H1 (cell line): ENCODE measurements at regions not wholly inside any gene's neighbourhood (a gene's known extent, or its start where the extent isn't known, plus 50 kb on each side); places are given as distances from the start of the nearest gene placed in this dataset.

ENCODE experiments used
- CTCF ChIA-PET: fragments of 300-600 bp; sonication (Branson Sonifier 250); formaldehyde crosslinking; loops from one replicate; lab custom pipeline; 2021; ENCODE audit not compliant: partially characterized antibody; lab: Charles Lee
- POLR2A ChIA-PET: fragments of 300-600 bp; sonication (Branson Sonifier 250); formaldehyde crosslinking; loops from one replicate; lab custom pipeline; 2021; ENCODE audit warnings: inconsistent platforms; ENCODE audit not compliant: partially characterized antibody; lab: Charles Lee
- DNase-seq, 2 experiments: peaks; one replicate each; pipeline versions ENCODE4 v3.0.0 to v3.0.0-alpha.2; 2010 to 2022; ENCODE audit warnings: low spot score in 2 of 2, low read depth in 1 of 2, mixed read lengths in 1 of 2
- FAIRE-seq: peaks from 2 replicates; lab custom pipeline; 2011; peaks lifted over from hg19 to GRCh38; lab: Jason Lieb, UNC
- H2AFZ ChIP-seq: 2 replicates; pipeline ENCODE4 v1.8.1; 2012; ENCODE audit warnings: low read length, inconsistent platforms
- H2AK5ac ChIP-seq: 2 replicates; pipeline ENCODE4 v1.6.1; 2013; ENCODE audit warnings: low read depth, low read length
- H2BK120ac ChIP-seq: replicated peaks from 2 replicates; pipeline ENCODE3; 2013; ENCODE audit warnings: low read depth, low read length, inconsistent platforms
- H2BK12ac ChIP-seq: 2 replicates; pipeline ENCODE4 v1.6.1; 2013; ENCODE audit warnings: low read depth, low read length
- H2BK15ac ChIP-seq: 2 replicates; pipeline ENCODE4 v1.6.1; 2013; ENCODE audit warnings: low read length
- H2BK20ac ChIP-seq: 2 replicates; pipeline ENCODE4 v1.6.1; 2013; ENCODE audit warnings: low read length
- H2BK5ac ChIP-seq: 2 replicates; pipeline ENCODE4 v1.6.1; 2013; ENCODE audit warnings: low read depth, low read length
- H3K14ac ChIP-seq: 2 replicates; pipeline ENCODE4 v1.6.1; 2013; ENCODE audit warnings: inconsistent platforms; ENCODE audit not compliant: insufficient read length
- H3K18ac ChIP-seq: 2 replicates; pipeline ENCODE4 v1.6.1; 2013; ENCODE audit warnings: low read length; ENCODE audit errors: extremely low read depth
- H3K23ac ChIP-seq: 2 replicates; pipeline ENCODE4 v1.6.1; 2013; ENCODE audit warnings: inconsistent platforms; ENCODE audit not compliant: insufficient read length
- H3K23me2 ChIP-seq: 2 replicates; pipeline ENCODE4 v1.6.1; 2013; ENCODE audit warnings: low read depth, low read length
- H3K27ac ChIP-seq: 2 replicates; pipeline ENCODE4 v1.6.1; 2011; ENCODE audit warnings: low read depth, low read length, inconsistent platforms
- H3K27me3 ChIP-seq, 4 experiments: replicated peaks in 1 of 4; 1 replicate in 1 of 4; 2 replicates in 3 of 4; pipeline versions ENCODE4 v1.6.1 to v1.8.1; 2011 to 2013; ENCODE audit warnings: low read length in 3 of 4, mild to moderate bottlenecking in 3 of 4, inconsistent platforms in 2 of 4, mixed read lengths in 2 of 4, moderate library complexity in 1 of 4; ENCODE audit not compliant: control insufficient read depth in 3 of 4, insufficient read depth in 3 of 4; ENCODE audit errors: extremely low read depth in 1 of 4
- H3K36me3 ChIP-seq, 4 experiments: 2 replicates each; pipeline versions ENCODE4 v1.6.1 to v1.8.1; 2011 to 2013; ENCODE audit warnings: mild to moderate bottlenecking in 4 of 4, low read length in 3 of 4, moderate library complexity in 2 of 4, control low read depth in 1 of 4, inconsistent platforms in 1 of 4; ENCODE audit not compliant: insufficient read depth in 4 of 4, control insufficient read depth in 2 of 4
- H3K4ac ChIP-seq: replicated peaks from 2 replicates; pipeline ENCODE3; 2013; ENCODE audit warnings: low read length, low read depth, mixed read lengths, inconsistent platforms; ENCODE audit not compliant: insufficient read length
- H3K4me1 ChIP-seq, 4 experiments: replicated peaks in 1 of 4; 1 replicate in 1 of 4; 2 replicates in 3 of 4; pipeline versions ENCODE4 v1.6.1 to v1.8.1; 2011 to 2013; ENCODE audit warnings: low read length in 3 of 4, inconsistent platforms in 2 of 4, mixed read lengths in 1 of 4; ENCODE audit not compliant: insufficient read depth in 4 of 4, control insufficient read depth in 3 of 4
- H3K4me2 ChIP-seq, 2 experiments: 2 replicates each; pipeline versions ENCODE4 v1.6.1 to v1.8.1; 2011 to 2013; ENCODE audit warnings: low read depth in 2 of 2, low read length in 2 of 2, control low read depth in 1 of 2, inconsistent platforms in 1 of 2, mild to moderate bottlenecking in 1 of 2; ENCODE audit not compliant: insufficient read depth in 1 of 2
- H3K4me3 ChIP-seq, 4 experiments: fragments of 200-600, 300-600 bp in 1 of 4; sonication (generic), shearing (Covaris generic), sonication (Bioruptor Twin) in 1 of 4; 2 replicates each; pipeline versions ENCODE4 v1.5.1 to v1.8.1; 2011 to 2016; ENCODE audit warnings: low read length in 4 of 4, low read depth in 3 of 4, control low read depth in 2 of 4, inconsistent platforms in 2 of 4, mild to moderate bottlenecking in 2 of 4, mixed read lengths in 1 of 4, moderate library complexity in 1 of 4; ENCODE audit not compliant: insufficient read depth in 2 of 4; ENCODE audit errors: extremely low read depth in 1 of 4
- H3K56ac ChIP-seq: replicated peaks from 2 replicates; pipeline ENCODE3; 2013; ENCODE audit warnings: low read depth, mild to moderate bottlenecking, mixed read lengths, low read length, inconsistent platforms; ENCODE audit not compliant: insufficient read length
- H3K79me1 ChIP-seq: 2 replicates; pipeline ENCODE4 v1.6.1; 2013; ENCODE audit warnings: low read depth, low read length, control low read depth
- H3K79me2 ChIP-seq, 2 experiments: 2 replicates each; pipeline versions ENCODE4 v1.6.1 to v1.8.1; 2012 to 2013; ENCODE audit warnings: low read length in 2 of 2, mild to moderate bottlenecking in 2 of 2, inconsistent platforms in 1 of 2; ENCODE audit not compliant: insufficient read depth in 2 of 2, control insufficient read depth in 1 of 2
- H3K9ac ChIP-seq, 4 experiments: replicated peaks in 1 of 4; 1 replicate in 1 of 4; 2 replicates in 3 of 4; pipeline versions ENCODE4 v1.6.1 to v1.8.1; 2011 to 2013; ENCODE audit warnings: low read depth in 3 of 4, low read length in 3 of 4, control low read depth in 2 of 4, mild to moderate bottlenecking in 2 of 4, moderate library complexity in 2 of 4, inconsistent platforms in 1 of 4; ENCODE audit errors: extremely low read depth in 1 of 4
- H3K9me3 ChIP-seq, 2 experiments: 2 replicates each; pipeline versions ENCODE4 v1.6.1 to v1.8.1; 2012 to 2013; ENCODE audit warnings: mild to moderate bottlenecking in 2 of 2, moderate library complexity in 2 of 2, control low read depth in 1 of 2, inconsistent platforms in 1 of 2, low read depth in 1 of 2, low read length in 1 of 2, mixed read lengths in 1 of 2; ENCODE audit not compliant: insufficient read depth in 2 of 2
- H4K20me1 ChIP-seq, 2 experiments: replicated peaks in 1 of 2; 2 replicates each; pipeline versions ENCODE3 to v1.8.1; 2011 to 2013; ENCODE audit warnings: inconsistent platforms in 2 of 2, low read length in 2 of 2, mild to moderate bottlenecking in 1 of 2; ENCODE audit not compliant: insufficient read depth in 2 of 2, control insufficient read depth in 1 of 2
- H4K5ac ChIP-seq: 2 replicates; pipeline ENCODE4 v1.6.1; 2013; ENCODE audit warnings: low read length, low read depth, mixed read lengths, inconsistent platforms; ENCODE audit not compliant: insufficient read length
- H4K8ac ChIP-seq: 2 replicates; pipeline ENCODE4 v1.8.0; 2013; ENCODE audit warnings: mild to moderate bottlenecking, moderate library complexity, low read length, inconsistent platforms; ENCODE audit not compliant: insufficient read depth; ENCODE audit errors: extremely low read depth
- H4K91ac ChIP-seq: replicated peaks from 2 replicates; pipeline ENCODE3; 2013; ENCODE audit warnings: low read length, mixed read lengths, inconsistent platforms; ENCODE audit not compliant: insufficient read length
- CEBPB ChIP-seq: IDR thresholded peaks from 2 replicates; pipeline ENCODE4 v1.6.1; 2012; ENCODE audit warnings: low read depth, low read length
- GABPA ChIP-seq: IDR thresholded peaks from 2 replicates; pipeline ENCODE4 v1.6.1; 2011; ENCODE audit warnings: mild to moderate bottlenecking, low read length, moderate library complexity, borderline replicate concordance; ENCODE audit not compliant: insufficient read depth
- HDAC2 ChIP-seq, 2 experiments: fragments of 300-600 bp in 1 of 2; sonication (generic) in 1 of 2; IDR thresholded peaks; 2 replicates each; pipeline ENCODE4 v1.6.1; 2011 to 2012; ENCODE audit warnings: low read depth in 2 of 2, low read length in 2 of 2, mild to moderate bottlenecking in 2 of 2, moderate library complexity in 2 of 2, borderline replicate concordance in 1 of 2, inconsistent platforms in 1 of 2
- HDAC6 ChIP-seq: IDR thresholded peaks from one replicate; pipeline ENCODE4 v1.7.1; 2012; ENCODE audit warnings: low read depth, mild to moderate bottlenecking, inconsistent platforms, low read length, moderate library complexity
- KDM1A ChIP-seq: fragments of 200-600, 300-600 bp; sonication (generic); IDR thresholded peaks from 2 replicates; pipeline ENCODE4 v1.7.1; 2016; ENCODE audit warnings: mild to moderate bottlenecking, low read length, borderline replicate concordance
- NANOG ChIP-seq: IDR thresholded peaks from 2 replicates; pipeline ENCODE4 v1.6.1; 2011; ENCODE audit warnings: low read length, low read depth, mild to moderate bottlenecking, inconsistent platforms; ENCODE audit not compliant: insufficient read depth, poor library complexity, severe bottlenecking
- NRF1 ChIP-seq: IDR thresholded peaks from 2 replicates; pipeline ENCODE4 v1.6.1; 2011; ENCODE audit warnings: mild to moderate bottlenecking, low read depth, low read length, improper control_type of control experiment
- SIRT6 ChIP-seq: IDR thresholded peaks from one replicate; pipeline ENCODE4 v1.7.1; 2012; ENCODE audit warnings: low read length, inconsistent platforms
- SUZ12 ChIP-seq: fragments of 200-600 bp; sonication (generic); IDR thresholded peaks from 2 replicates; pipeline ENCODE4 v1.6.1; 2012; ENCODE audit warnings: mild to moderate bottlenecking, inconsistent platforms, low read length, moderate library complexity, mixed read lengths
- TAF7 ChIP-seq: optimal IDR thresholded peaks from 2 replicates; pipeline ENCODE3; 2011; ENCODE audit warnings: low read depth, mild to moderate bottlenecking, inconsistent platforms, low read length, moderate library complexity, borderline replicate concordance
- TCF12 ChIP-seq: IDR thresholded peaks from 2 replicates; pipeline ENCODE4 v1.6.1; 2011; ENCODE audit warnings: low read depth, mild to moderate bottlenecking, low read length
- WGBS, 2 experiments: shearing (Covaris generic) in 1 of 2; methylation state at CpG; one replicate each; pipeline versions ENCODE4 v1.1.6 to v1.1.7; 2013 to 2015; ENCODE audit warnings: low lambda C conversion rate in 2 of 2, mixed read lengths in 2 of 2, inconsistent platforms in 1 of 2, low coverage in 1 of 2, missing lambda C conversion rate in 1 of 2; ENCODE audit not compliant: insufficient replicate concordance in 2 of 2, insufficient coverage in 1 of 2, insufficient read length in 1 of 2; ENCODE audit errors: extremely low coverage in 1 of 2, missing lambda C conversion rate in 1 of 2; 5-methylcytosine and 5-hydroxymethylcytosine counted together

- TF ChIP-seq SIRT6 (no peak), KDM1A (no peak), NRF1 (no peak), NANOG (no peak), HDAC2 (IDR thresholded peaks at IDR 0.05; ENCODE audit: borderline replicate concordance in 1 of 2, low read depth in 2 of 2, low read length in 2 of 2) (no peak), TAF7 (no peak), CEBPB (no peak), SUZ12 (no peak), GABPA (no peak), HDAC6 (no peak), TCF12 (no peak)
Measured at GRCh38 chr2:128573531-128573930, 254.9 kb upstream of the HS6ST1 start.

More at GRCh38 chr2:128573531-128573930, 254.9 kb upstream of the HS6ST1 start:
- no peak overlapping the region for H4K5ac ChIP-seq
- no peak overlapping the region for H3K4me3 ChIP-seq
- no peaks in the 10 kb centered on the region for H3K23me2 ChIP-seq
- no peaks in the 10 kb centered on the region for H3K36me3 ChIP-seq
- WGBS, 2 experiments = 75% methylated on average over 4 of the region's 4 CpGs; no CpG with 5 or more reads in 1 of the 2 experiments
- H3K14ac ChIP-seq = no peak overlapping the region
- no peak overlapping the region for H2BK20ac ChIP-seq
- no peak overlapping the region for H3K27ac ChIP-seq
- no peak for FAIRE-seq
- H2AK5ac ChIP-seq = no peak overlapping the region
- H2AFZ ChIP-seq = no peak overlapping the region
- H3K79me1 ChIP-seq = no peaks in the 10 kb centered on the region
- H2BK15ac ChIP-seq = no peak overlapping the region
- no peak overlapping the region for H3K9ac ChIP-seq
- ChIA-PET POLR2A (no interaction called here), CTCF (interaction anchor here (0.6 kb wide), 1 partner anchor 474 kb away, joined by 3 read pairs; no protein-coding TSS in a partner anchor)
- H3K79me2 ChIP-seq = no peaks in the 10 kb centered on the region
- no peaks in the 10 kb centered on the region for H3K4me1 ChIP-seq
- H4K8ac ChIP-seq = no peak overlapping the region
- no peak overlapping the region for H3K23ac ChIP-seq
- H4K91ac ChIP-seq = no peak overlapping the region
- no peak overlapping the region for H3K56ac ChIP-seq
- H4K20me1 ChIP-seq = no peaks in the 10 kb centered on the region
- no peak overlapping the region for H2BK12ac ChIP-seq
- peak in 1 of 2 experiments; percentile 20 for DNase-seq
- no peak overlapping the region for H3K18ac ChIP-seq
- no peaks in the 10 kb centered on the region for H3K9me3 ChIP-seq
- no peaks in the 10 kb centered on the region; a peak in 1 of 7 replicates for H3K27me3 ChIP-seq
- H3K4ac ChIP-seq = no peak overlapping the region
- no peak overlapping the region for H2BK5ac ChIP-seq
- H2BK120ac ChIP-seq = no peak overlapping the region
- H3K4me2 ChIP-seq = no peak overlapping the region
